Peyer's patch (tissue), 4 donors: ENCODE measurements at regions not wholly inside any gene's neighbourhood (a gene's known extent, or its start where the extent isn't known, plus 50 kb on each side); places are given as distances from the start of the nearest gene placed in this dataset.

Source experiments
- DNase-seq, 3 donors: peaks; one replicate each; pipeline ENCODE4 v3.0.0-alpha.2; 2017 to 2019
- H3K27ac ChIP-seq, 4 donors: fragments of 200-600 bp; sonication (generic); one replicate each; pipeline ENCODE4 v1.5.1; 2016 to 2019
- H3K27me3 ChIP-seq, 2 donors: fragments of 200-600 bp; sonication (generic); one replicate each; pipeline ENCODE4 v1.5.1; 2019
- H3K36me3 ChIP-seq, 3 donors: fragments of 200-600 bp; sonication (generic); one replicate each; pipeline ENCODE4 v1.5.1; 2016 to 2019
- H3K4me1 ChIP-seq, 4 donors: fragments of 200-600 bp; sonication (generic); one replicate each; pipeline ENCODE4 v1.5.1; 2016 to 2019
- H3K4me3 ChIP-seq, 4 donors: fragments of 200-600 bp; sonication (generic); 1 replicate in 3 of 4; 2 replicates in 1 of 4; pipeline ENCODE4 v1.5.1; 2016 to 2019; ENCODE audit warnings: mild to moderate bottlenecking in 1 of 4
- H3K9me3 ChIP-seq, 4 donors: fragments of 200-600 bp; sonication (generic); one replicate each; pipeline ENCODE4 v1.5.1; 2016 to 2019; ENCODE audit warnings: mild to moderate bottlenecking in 1 of 4
- POLR2A ChIP-seq, 2 donors: fragments of 450-650 bp; IDR thresholded peaks; one replicate each; pipeline ENCODE4 v1.5.1; 2017; ENCODE audit warnings: antibody characterized with exemption in 2 of 2, mild to moderate bottlenecking in 2 of 2, moderate library complexity in 2 of 2
- TF ChIP-seq, protein P1 (sequence below), 6 experiments: fragments of 450-650 bp in 4 of 6; fragments of 200-600 bp in 2 of 6; sonication (generic) in 1 of 6; IDR thresholded peaks; one replicate each; pipeline ENCODE4 v1.5.1; 2017 to 2019; ENCODE audit warnings: antibody characterized with exemption in 6 of 6, mild to moderate bottlenecking in 3 of 6, moderate library complexity in 1 of 6

- Histone ChIP-seq H3K9me3 (peaks cover 0 to 7% (median 2%) of the 10 kb centered on the region in 4 donors), H3K27me3 (no peaks in the 10 kb centered on the region), H3K36me3 (no peaks in the 10 kb centered on the region), H3K4me1 (no peaks in the 10 kb centered on the region), H3K4me3 (no peak overlapping the region), H3K27ac (no peak overlapping the region)
- TF ChIP-seq, protein P1, sequence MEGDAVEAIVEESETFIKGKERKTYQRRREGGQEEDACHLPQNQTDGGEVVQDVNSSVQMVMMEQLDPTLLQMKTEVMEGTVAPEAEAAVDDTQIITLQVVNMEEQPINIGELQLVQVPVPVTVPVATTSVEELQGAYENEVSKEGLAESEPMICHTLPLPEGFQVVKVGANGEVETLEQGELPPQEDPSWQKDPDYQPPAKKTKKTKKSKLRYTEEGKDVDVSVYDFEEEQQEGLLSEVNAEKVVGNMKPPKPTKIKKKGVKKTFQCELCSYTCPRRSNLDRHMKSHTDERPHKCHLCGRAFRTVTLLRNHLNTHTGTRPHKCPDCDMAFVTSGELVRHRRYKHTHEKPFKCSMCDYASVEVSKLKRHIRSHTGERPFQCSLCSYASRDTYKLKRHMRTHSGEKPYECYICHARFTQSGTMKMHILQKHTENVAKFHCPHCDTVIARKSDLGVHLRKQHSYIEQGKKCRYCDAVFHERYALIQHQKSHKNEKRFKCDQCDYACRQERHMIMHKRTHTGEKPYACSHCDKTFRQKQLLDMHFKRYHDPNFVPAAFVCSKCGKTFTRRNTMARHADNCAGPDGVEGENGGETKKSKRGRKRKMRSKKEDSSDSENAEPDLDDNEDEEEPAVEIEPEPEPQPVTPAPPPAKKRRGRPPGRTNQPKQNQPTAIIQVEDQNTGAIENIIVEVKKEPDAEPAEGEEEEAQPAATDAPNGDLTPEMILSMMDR (IDR thresholded peaks at IDR 0.05) = no peak
- no peak for TF ChIP-seq POLR2A (IDR thresholded peaks at IDR 0.05)
- DNase-seq = no peak
These were observed 68.9 kb upstream of the GNAZ start for GRCh38 chr22:23001463-23001862.

GRCh38 chr22:23002612-23003180 lies 67.6 kb upstream of the GNAZ start:
- Histone ChIP-seq H3K4me1 (no peaks in the 10 kb centered on the region), H3K27me3 (no peaks in the 10 kb centered on the region), H3K27ac (no peak overlapping the region), H3K36me3 (no peaks in the 10 kb centered on the region), H3K9me3 (peaks cover 0 to 1% (median under 1%) of the 10 kb centered on the region in 4 donors), H3K4me3 (no peak overlapping the region)
- DNase-seq = no peak
- TF ChIP-seq, protein P1 (IDR thresholded peaks at IDR 0.05) = no peak
- no peak for TF ChIP-seq POLR2A (IDR thresholded peaks at IDR 0.05)

DNA sequence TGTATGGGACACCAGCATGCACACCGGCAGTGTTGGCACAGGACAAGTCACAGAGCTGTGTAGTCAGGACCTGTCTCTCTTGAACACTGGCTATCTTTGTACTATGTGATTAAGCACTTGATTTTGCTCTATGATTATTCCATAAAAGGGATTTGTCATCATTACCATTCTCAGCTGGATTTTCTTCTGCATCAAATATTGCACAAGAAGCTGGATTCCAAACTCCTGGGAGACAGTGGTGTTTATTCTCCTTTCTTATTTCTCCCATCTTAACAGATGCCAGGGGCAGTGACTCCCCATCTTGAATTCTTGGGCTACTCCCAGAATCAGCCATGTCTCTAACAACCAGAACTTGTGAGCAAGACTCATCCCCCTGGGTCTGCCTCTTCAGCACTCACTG lies 62.5 kb upstream of the GNAZ start:
- Histone ChIP-seq H3K27ac (no peak overlapping the region), H3K9me3 (no peaks in the 10 kb centered on the region), H3K4me1 (no peaks in the 10 kb centered on the region), H3K36me3 (no peaks in the 10 kb centered on the region), H3K4me3 (no peak overlapping the region), H3K27me3 (no peaks in the 10 kb centered on the region)
- no peak for DNase-seq
- no peak for TF ChIP-seq POLR2A (IDR thresholded peaks at IDR 0.05)
- TF ChIP-seq, protein P1 (IDR thresholded peaks at IDR 0.05) = no peak

DNA sequence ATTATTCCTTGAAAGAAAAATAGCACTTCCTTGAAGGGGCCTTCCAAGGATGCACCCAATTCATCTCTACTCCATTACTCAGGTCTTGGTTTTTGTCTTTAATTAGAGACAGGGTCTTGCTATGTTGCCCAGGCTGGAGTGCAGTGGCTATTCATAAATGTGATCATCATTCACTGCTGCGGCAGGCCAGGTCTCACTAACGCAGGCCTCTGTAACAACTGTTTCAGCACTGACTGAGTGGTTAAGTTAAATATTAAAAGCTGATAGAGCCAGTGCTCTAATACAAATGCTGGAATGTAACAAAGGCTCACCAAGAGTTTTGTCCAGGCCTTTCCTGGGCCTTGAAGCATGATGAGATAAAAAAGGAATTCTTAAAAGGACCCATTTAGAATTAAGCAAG lies 61.4 kb upstream of the GNAZ start:
- Histone ChIP-seq H3K27ac (no peak overlapping the region), H3K4me1 (no peaks in the 10 kb centered on the region), H3K9me3 (no peaks in the 10 kb centered on the region), H3K27me3 (no peaks in the 10 kb centered on the region), H3K4me3 (no peak overlapping the region), H3K36me3 (no peaks in the 10 kb centered on the region)
- no peak for TF ChIP-seq POLR2A (IDR thresholded peaks at IDR 0.05)
- TF ChIP-seq, protein P1 (IDR thresholded peaks at IDR 0.05) = no peak
- DNase-seq = no peak
